ENCODE measurements at regions not wholly inside any gene's neighbourhood (a gene's known extent, or its start where the extent isn't known, plus 50 kb on each side); places are given as distances from the start of the nearest gene placed in this dataset.
A peak's percentile ranks its signal among the peaks of the same experiment; 100 is the strongest.

DNA sequence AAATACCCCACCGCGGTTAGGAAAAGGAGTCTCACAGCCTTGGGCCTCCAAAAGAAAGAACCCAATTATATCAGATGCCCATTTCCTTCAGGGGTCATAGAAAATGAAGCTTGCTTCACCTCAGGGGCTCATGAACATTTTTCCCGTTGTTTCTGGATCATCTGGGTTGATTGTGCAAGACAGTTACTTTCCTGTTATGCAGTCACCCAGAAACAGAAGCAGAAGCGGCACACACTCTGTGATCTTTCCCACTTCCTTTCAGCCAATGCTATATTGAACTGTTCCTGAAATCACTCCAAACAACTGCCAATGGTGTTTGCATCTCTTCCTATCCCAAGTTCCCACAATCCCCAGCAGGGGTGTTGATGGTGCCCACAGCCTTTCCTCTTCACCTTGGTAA is 295.6 kb upstream of the RASGRP1 start:
- ChIA-PET POLR2A (no interaction called here), CTCF (no interaction called here)
- Histone ChIP-seq H3K27me3 (replicated peaks in 2 of 5; ENCODE audit: control insufficient read depth in 4 of 5, insufficient read depth in 5 of 5, low read length in 4 of 5) (peaks cover 0 to under 1% (median 0%) of the 10 kb centered on the region in 5 experiments), H3K4me1 (ENCODE audit: control extremely low read depth in 1 of 4, control insufficient read depth in 4 of 4, insufficient read depth in 4 of 4, low read length in 3 of 4) (peaks cover 0 to 13% (median 8%) of the 10 kb centered on the region in 4 experiments), H3K4me3 (ENCODE audit: control insufficient read depth in 1 of 7, extremely low read depth in 1 of 7, insufficient read depth in 4 of 7, low read depth in 2 of 7, low read length in 6 of 7) (no peak overlapping the region), H3K27ac (ENCODE audit: insufficient read depth in 1 of 2, low read depth in 1 of 2, low read length in 2 of 2, poor library complexity in 1 of 2, severe bottlenecking in 2 of 2) (no peak overlapping the region), H3K9me3 (ENCODE audit: control extremely low read depth in 1 of 5, control insufficient read depth in 4 of 5, insufficient read depth in 2 of 5, low read depth in 1 of 5, low read length in 4 of 5) (no peaks in the 10 kb centered on the region), H3K36me3 (ENCODE audit: control insufficient read depth in 4 of 4, insufficient read depth in 4 of 4, low read length in 3 of 4) (no peaks in the 10 kb centered on the region)
- peak in 2 of 3 donors; percentile 27 to 40 for DNase-seq
- 27% methylated on average over 3 of the region's 4 CpGs for WGBS (ENCODE audit: insufficient coverage)

DNA sequence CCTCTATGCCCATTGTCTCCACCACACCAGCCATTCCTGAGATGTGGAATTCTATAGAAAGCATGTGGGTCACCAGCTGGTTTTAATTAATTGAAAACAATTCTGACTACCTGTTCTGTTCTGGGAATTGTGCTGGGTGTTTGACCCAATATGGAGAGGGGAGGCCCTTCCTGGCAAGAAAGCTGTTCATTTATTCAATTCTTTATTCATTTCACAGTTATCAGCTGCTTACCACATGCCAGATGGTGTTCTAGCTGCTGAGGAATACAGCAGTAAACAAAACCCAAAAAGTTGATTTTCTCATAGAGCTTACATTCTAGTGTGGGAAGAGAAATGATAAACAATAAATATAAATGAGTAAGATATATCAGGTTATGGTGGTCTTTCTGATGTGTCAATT is 296.1 kb upstream of the RASGRP1 start:
- Histone ChIP-seq H3K9me3 (ENCODE audit: control extremely low read depth in 1 of 5, control insufficient read depth in 4 of 5, insufficient read depth in 2 of 5, low read depth in 1 of 5, low read length in 4 of 5) (no peaks in the 10 kb centered on the region), H3K27me3 (replicated peaks in 2 of 5; ENCODE audit: control insufficient read depth in 4 of 5, insufficient read depth in 5 of 5, low read length in 4 of 5) (no peaks in the 10 kb centered on the region), H3K27ac (ENCODE audit: insufficient read depth in 1 of 2, low read depth in 1 of 2, low read length in 2 of 2, poor library complexity in 1 of 2, severe bottlenecking in 2 of 2) (no peak overlapping the region), H3K36me3 (ENCODE audit: control insufficient read depth in 4 of 4, insufficient read depth in 4 of 4, low read length in 3 of 4) (no peaks in the 10 kb centered on the region), H3K4me1 (ENCODE audit: control extremely low read depth in 1 of 4, control insufficient read depth in 4 of 4, insufficient read depth in 4 of 4, low read length in 3 of 4) (peaks cover 0 to 13% (median 8%) of the 10 kb centered on the region in 4 experiments), H3K4me3 (ENCODE audit: control insufficient read depth in 1 of 7, extremely low read depth in 1 of 7, insufficient read depth in 4 of 7, low read depth in 2 of 7, low read length in 6 of 7) (no peak overlapping the region)
- POLR2A ChIA-PET = no interaction called here
- CTCF ChIA-PET = no interaction called here
- no peak for DNase-seq

DNA sequence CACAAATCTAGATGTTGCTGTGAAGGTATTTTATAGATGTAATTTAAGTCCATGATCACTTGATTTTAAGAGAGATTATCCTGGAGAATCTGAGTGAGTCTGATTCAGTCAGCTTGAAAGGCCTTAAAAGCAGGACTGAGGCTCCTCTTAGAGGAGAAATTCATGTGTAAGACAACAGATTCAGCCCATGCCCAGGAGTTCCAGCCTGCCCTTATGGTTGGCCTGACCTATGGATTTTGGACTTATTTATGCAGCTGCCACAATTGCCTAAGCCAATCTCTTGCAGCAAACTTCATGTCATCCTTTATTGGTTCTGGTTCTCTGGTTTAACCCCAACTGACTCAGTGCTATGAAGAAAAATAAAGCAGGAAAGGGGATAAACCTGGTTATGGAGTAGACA is 296.5 kb upstream of the RASGRP1 start:
- no peak overlapping the region for H3K4me3 ChIP-seq (ENCODE audit: control insufficient read depth in 1 of 7, extremely low read depth in 1 of 7, insufficient read depth in 4 of 7, low read depth in 2 of 7, low read length in 6 of 7)
- DNase-seq = no peak
- peaks cover 0 to 13% (median 8%) of the 10 kb centered on the region in 4 experiments for H3K4me1 ChIP-seq (ENCODE audit: control extremely low read depth in 1 of 4, control insufficient read depth in 4 of 4, insufficient read depth in 4 of 4, low read length in 3 of 4)
- no peaks in the 10 kb centered on the region for H3K9me3 ChIP-seq (ENCODE audit: control extremely low read depth in 1 of 5, control insufficient read depth in 4 of 5, insufficient read depth in 2 of 5, low read depth in 1 of 5, low read length in 4 of 5)
- H3K36me3 ChIP-seq (ENCODE audit: control insufficient read depth in 4 of 4, insufficient read depth in 4 of 4, low read length in 3 of 4) = no peaks in the 10 kb centered on the region
- CTCF ChIA-PET = no interaction called here
- POLR2A ChIA-PET = no interaction called here
- H3K27me3 ChIP-seq (replicated peaks in 2 of 5; ENCODE audit: control insufficient read depth in 4 of 5, insufficient read depth in 5 of 5, low read length in 4 of 5) = no peaks in the 10 kb centered on the region
- no peak overlapping the region for H3K27ac ChIP-seq (ENCODE audit: insufficient read depth in 1 of 2, low read depth in 1 of 2, low read length in 2 of 2, poor library complexity in 1 of 2, severe bottlenecking in 2 of 2)

DNA sequence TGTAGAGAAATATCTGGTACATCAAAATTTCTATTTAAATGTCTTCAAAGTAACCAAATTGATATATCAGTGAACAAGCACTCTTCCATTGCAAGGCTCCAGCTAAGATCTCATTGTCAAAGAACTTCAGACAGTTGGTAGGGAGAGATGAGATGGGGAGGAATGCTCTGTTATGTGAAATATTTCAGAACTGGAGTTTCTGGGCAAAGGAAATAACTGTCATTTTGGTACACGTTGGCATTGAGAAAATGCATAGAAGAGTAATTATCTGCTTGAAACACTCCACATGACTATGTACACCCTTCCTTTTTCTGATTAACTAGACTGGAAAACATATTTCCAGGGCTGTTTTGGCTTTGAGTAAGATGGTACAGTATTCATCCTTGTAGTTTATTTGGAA is 297.5 kb upstream of the RASGRP1 start:
- Histone ChIP-seq H3K27ac (ENCODE audit: insufficient read depth in 1 of 2, low read depth in 1 of 2, low read length in 2 of 2, poor library complexity in 1 of 2, severe bottlenecking in 2 of 2) (no peak overlapping the region), H3K4me3 (ENCODE audit: control insufficient read depth in 1 of 7, extremely low read depth in 1 of 7, insufficient read depth in 4 of 7, low read depth in 2 of 7, low read length in 6 of 7) (no peak overlapping the region), H3K27me3 (replicated peaks in 2 of 5; ENCODE audit: control insufficient read depth in 4 of 5, insufficient read depth in 5 of 5, low read length in 4 of 5) (no peaks in the 10 kb centered on the region), H3K9me3 (ENCODE audit: control extremely low read depth in 1 of 5, control insufficient read depth in 4 of 5, insufficient read depth in 2 of 5, low read depth in 1 of 5, low read length in 4 of 5) (no peaks in the 10 kb centered on the region), H3K4me1 (ENCODE audit: control extremely low read depth in 1 of 4, control insufficient read depth in 4 of 4, insufficient read depth in 4 of 4, low read length in 3 of 4) (peaks cover 0 to 13% (median 8%) of the 10 kb centered on the region in 4 experiments), H3K36me3 (ENCODE audit: control insufficient read depth in 4 of 4, insufficient read depth in 4 of 4, low read length in 3 of 4) (no peaks in the 10 kb centered on the region)
- no peak for DNase-seq
- no CpG with 5 or more reads among the region's 1 CpG for WGBS (ENCODE audit: insufficient coverage)
- POLR2A ChIA-PET = no interaction called here
- CTCF ChIA-PET = interaction anchor here (1.0 to 2.8 kb wide), 2 partner anchors 12 to 46 kb away, joined by 4 to 12 read pairs; no protein-coding TSS in a partner anchor

DNA sequence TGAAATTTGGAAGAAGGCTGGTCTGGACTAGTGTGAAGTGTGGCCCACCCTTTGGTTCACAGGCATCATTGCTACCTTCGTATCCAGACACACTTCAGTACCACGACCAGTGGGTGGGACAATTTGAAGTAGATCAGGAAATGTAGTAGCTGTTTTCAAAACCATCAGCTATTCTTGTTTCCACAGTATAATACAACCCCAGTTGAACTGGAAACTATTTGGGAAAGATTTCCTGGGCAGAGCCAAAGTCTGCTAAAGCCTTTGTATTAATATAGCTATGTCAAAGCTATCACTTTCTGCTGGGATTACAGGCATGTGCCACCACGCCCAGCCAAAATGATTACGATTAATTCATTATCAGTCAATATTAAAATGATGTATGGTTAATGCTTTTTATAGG is 298.8 kb upstream of the RASGRP1 start:
- no peak overlapping the region for H3K4me3 ChIP-seq (ENCODE audit: control insufficient read depth in 1 of 7, extremely low read depth in 1 of 7, insufficient read depth in 4 of 7, low read depth in 2 of 7, low read length in 6 of 7)
- H3K4me1 ChIP-seq (ENCODE audit: control extremely low read depth in 1 of 4, control insufficient read depth in 4 of 4, insufficient read depth in 4 of 4, low read length in 3 of 4) = peaks cover 0 to 13% (median 8%) of the 10 kb centered on the region in 4 experiments
- no peak for DNase-seq
- ChIA-PET CTCF (interaction anchor here (1.3 to 2.8 kb wide), 3 partner anchors 9 to 26 kb away, joined by 3 to 12 read pairs (median 5); no protein-coding TSS in a partner anchor), POLR2A (no interaction called here)
- WGBS (ENCODE audit: insufficient coverage) = no CpG with 5 or more reads among the region's 4 CpGs
- H3K9me3 ChIP-seq (ENCODE audit: control extremely low read depth in 1 of 5, control insufficient read depth in 4 of 5, insufficient read depth in 2 of 5, low read depth in 1 of 5, low read length in 4 of 5) = no peaks in the 10 kb centered on the region
- no peaks in the 10 kb centered on the region for H3K27me3 ChIP-seq (replicated peaks in 2 of 5; ENCODE audit: control insufficient read depth in 4 of 5, insufficient read depth in 5 of 5, low read length in 4 of 5)
- H3K27ac ChIP-seq (ENCODE audit: insufficient read depth in 1 of 2, low read depth in 1 of 2, low read length in 2 of 2, poor library complexity in 1 of 2, severe bottlenecking in 2 of 2) = no peak overlapping the region
- H3K36me3 ChIP-seq (ENCODE audit: control insufficient read depth in 4 of 4, insufficient read depth in 4 of 4, low read length in 3 of 4) = no peaks in the 10 kb centered on the region

DNA sequence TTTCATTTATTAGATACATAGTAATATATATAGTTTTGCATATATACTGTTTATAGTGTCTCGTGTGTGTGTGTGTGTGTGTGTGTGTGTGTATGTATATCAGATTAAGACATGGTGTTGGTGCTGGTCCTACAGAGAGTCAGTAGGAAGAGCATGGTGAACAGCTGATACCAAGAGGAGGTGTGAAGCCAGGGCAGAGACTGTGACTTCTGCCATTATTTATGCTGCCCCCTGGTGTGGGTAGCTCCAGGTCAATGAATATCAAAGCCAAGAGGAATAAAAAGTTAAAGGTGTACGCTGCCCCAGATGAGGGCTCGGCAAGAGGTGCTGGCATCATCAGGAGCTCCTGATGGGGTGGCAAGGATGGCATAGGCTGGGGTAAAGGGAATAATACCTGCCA is 299.5 kb upstream of the RASGRP1 start:
- ChIA-PET POLR2A (no interaction called here), CTCF (interaction anchor here (1.0 to 2.8 kb wide), 4 partner anchors 9 to 53 kb away, joined by 3 to 12 read pairs (median 4); no protein-coding TSS in a partner anchor)
- Histone ChIP-seq H3K4me1 (ENCODE audit: control extremely low read depth in 1 of 4, control insufficient read depth in 4 of 4, insufficient read depth in 4 of 4, low read length in 3 of 4) (peaks cover 0 to 13% (median 8%) of the 10 kb centered on the region in 4 experiments), H3K4me3 (ENCODE audit: control insufficient read depth in 1 of 7, extremely low read depth in 1 of 7, insufficient read depth in 4 of 7, low read depth in 2 of 7, low read length in 6 of 7) (no peak overlapping the region), H3K27me3 (replicated peaks in 2 of 5; ENCODE audit: control insufficient read depth in 4 of 5, insufficient read depth in 5 of 5, low read length in 4 of 5) (no peaks in the 10 kb centered on the region), H3K27ac (ENCODE audit: insufficient read depth in 1 of 2, low read depth in 1 of 2, low read length in 2 of 2, poor library complexity in 1 of 2, severe bottlenecking in 2 of 2) (no peak overlapping the region), H3K36me3 (ENCODE audit: control insufficient read depth in 4 of 4, insufficient read depth in 4 of 4, low read length in 3 of 4) (no peaks in the 10 kb centered on the region), H3K9me3 (ENCODE audit: control extremely low read depth in 1 of 5, control insufficient read depth in 4 of 5, insufficient read depth in 2 of 5, low read depth in 1 of 5, low read length in 4 of 5) (no peaks in the 10 kb centered on the region)
- 90% methylated on average over 2 of the region's 3 CpGs for WGBS (ENCODE audit: insufficient coverage)
- peak; percentile 18 to 26 (median 21) for DNase-seq

DNA sequence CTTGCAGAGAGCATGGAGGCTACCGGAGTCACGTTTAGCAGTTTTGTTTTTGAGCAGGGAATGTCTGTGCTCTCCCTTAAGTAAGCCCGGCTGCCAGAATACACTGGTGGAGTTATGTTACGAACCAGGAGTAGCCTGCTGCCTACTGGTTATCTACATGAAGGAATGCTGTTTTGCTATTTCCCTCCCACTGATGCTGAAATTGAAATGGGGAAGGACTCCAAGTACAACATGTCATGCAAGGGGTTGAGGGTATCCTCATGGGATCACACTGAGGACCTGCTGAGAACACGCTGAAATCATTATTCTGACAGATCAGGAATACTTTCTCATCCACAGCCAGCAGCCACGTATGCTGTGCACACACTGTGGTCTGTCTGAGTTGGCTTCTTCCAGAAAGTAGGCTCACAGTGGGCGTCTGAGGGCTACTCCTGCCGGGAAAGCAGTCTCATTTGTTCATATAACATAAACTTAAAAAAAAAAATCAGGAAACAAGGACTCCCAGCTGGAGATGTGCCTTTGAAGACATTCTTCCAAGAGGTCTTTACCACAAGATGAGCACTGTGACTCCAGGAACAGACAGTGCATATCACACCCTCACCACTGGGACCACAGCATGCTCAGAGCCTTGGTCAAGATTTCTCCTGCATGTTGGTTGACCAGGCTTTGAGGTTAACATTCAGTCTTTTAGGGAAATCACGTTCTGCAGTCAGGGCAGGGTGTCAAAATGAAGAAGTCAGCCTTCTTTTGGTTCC is 300.4 kb upstream of the RASGRP1 start:
- DNase-seq = no peak
- peaks cover 0 to 8% (median 5%) of the 10 kb centered on the region in 4 experiments for H3K4me1 ChIP-seq (ENCODE audit: control extremely low read depth in 1 of 4, control insufficient read depth in 4 of 4, insufficient read depth in 4 of 4, low read length in 3 of 4)
- ChIA-PET POLR2A (no interaction called here), CTCF (interaction anchor here (1.0 to 2.8 kb wide), 3 partner anchors 9 to 54 kb away, joined by 3 to 12 read pairs (median 3); no protein-coding TSS in a partner anchor)
- H3K9me3 ChIP-seq (ENCODE audit: control extremely low read depth in 1 of 5, control insufficient read depth in 4 of 5, insufficient read depth in 2 of 5, low read depth in 1 of 5, low read length in 4 of 5) = no peaks in the 10 kb centered on the region
- no peak overlapping the region for H3K4me3 ChIP-seq (ENCODE audit: control insufficient read depth in 1 of 7, extremely low read depth in 1 of 7, insufficient read depth in 4 of 7, low read depth in 2 of 7, low read length in 6 of 7)
- H3K27me3 ChIP-seq (replicated peaks in 2 of 5; ENCODE audit: control insufficient read depth in 4 of 5, insufficient read depth in 5 of 5, low read length in 4 of 5) = no peaks in the 10 kb centered on the region
- H3K27ac ChIP-seq (ENCODE audit: insufficient read depth in 1 of 2, low read depth in 1 of 2, low read length in 2 of 2, poor library complexity in 1 of 2, severe bottlenecking in 2 of 2) = no peak overlapping the region
- WGBS (ENCODE audit: insufficient coverage) = 90% methylated on average over 8 of the region's 9 CpGs
- H3K36me3 ChIP-seq (ENCODE audit: control insufficient read depth in 4 of 4, insufficient read depth in 4 of 4, low read length in 3 of 4) = no peaks in the 10 kb centered on the region
